Suprapubic skin (tissue), 4 donors: ENCODE measurements at regions not wholly inside any gene's neighbourhood (a gene's known extent, or its start where the extent isn't known, plus 50 kb on each side); places are given as distances from the start of the nearest gene placed in this dataset.

Experiments
- DNase-seq, 2 donors: peaks; one replicate each; pipeline ENCODE4 v3.0.0-alpha.2; 2019; ENCODE audit warnings: low spot score in 2 of 2
- H3K27ac ChIP-seq: fragments of 200-600 bp; sonication (generic); one replicate; pipeline ENCODE4 v1.5.1; 2019
- H3K27me3 ChIP-seq: fragments of 200-600 bp; sonication (generic); one replicate; pipeline ENCODE4 v1.5.1; 2019
- H3K36me3 ChIP-seq: fragments of 200-600 bp; sonication (generic); one replicate; pipeline ENCODE4 v1.5.1; 2019
- H3K4me1 ChIP-seq: fragments of 200-600 bp; sonication (generic); one replicate; pipeline ENCODE4 v1.5.1; 2019
- H3K4me3 ChIP-seq: fragments of 200-600 bp; sonication (generic); one replicate; pipeline ENCODE4 v1.5.1; 2019; ENCODE audit warnings: mild to moderate bottlenecking
- H3K9me3 ChIP-seq: fragments of 200-600 bp; sonication (generic); one replicate; pipeline ENCODE4 v1.5.1; 2019
- CTCF ChIP-seq, 2 donors: fragments of 200-600 bp in 1 of 2; fragments of 450-650 bp in 1 of 2; sonication (generic) in 1 of 2; IDR thresholded peaks; one replicate each; pipeline ENCODE4 v1.5.1; 2016 to 2019; ENCODE audit warnings: antibody characterized with exemption in 2 of 2, mild to moderate bottlenecking in 1 of 2, moderate library complexity in 1 of 2
- EP300 ChIP-seq: sonication (generic); formaldehyde crosslinking; IDR thresholded peaks from one replicate; pipeline ENCODE4 v1.6.1; 2017; ENCODE audit warnings: antibody characterized with exemption
- POLR2A ChIP-seq, 2 donors: fragments of 450-650 bp; IDR thresholded peaks; one replicate each; pipeline ENCODE4 v1.6.1; 2017; ENCODE audit warnings: antibody characterized with exemption in 2 of 2, mild to moderate bottlenecking in 2 of 2, moderate library complexity in 2 of 2
- POLR2AphosphoS5 ChIP-seq, 3 donors: sonication (generic); formaldehyde crosslinking; IDR thresholded peaks; one replicate each; pipeline ENCODE4 v1.6.1; 2017; ENCODE audit warnings: antibody characterized with exemption in 3 of 3
- WGBS: methylation state at CpG from one replicate; pipeline ENCODE4 v1.1.5; 2018; 5-methylcytosine and 5-hydroxymethylcytosine counted together

- H3K27ac ChIP-seq, result no peak overlapping the region
- no peak for DNase-seq
- H3K4me3 ChIP-seq, result no peak overlapping the region
- no peaks in the 10 kb centered on the region for H3K36me3 ChIP-seq
- H3K9me3 ChIP-seq, result no peaks in the 10 kb centered on the region
- H3K27me3 ChIP-seq, result no peaks in the 10 kb centered on the region
- 76% methylated on average over 4 of the region's 4 CpGs for WGBS
- TF ChIP-seq CTCF (IDR thresholded peaks at IDR 0.05) (no peak), POLR2AphosphoS5 (IDR thresholded peaks at IDR 0.05) (no peak), EP300 (no peak), POLR2A (IDR thresholded peaks at IDR 0.05) (no peak)
- no peaks in the 10 kb centered on the region for H3K4me1 ChIP-seq
Measured at GRCh38 chr2:78967294-78967693, 58.2 kb upstream of the REG3G start.

- no peak for TF ChIP-seq POLR2A (IDR thresholded peaks at IDR 0.05)
- no peak for TF ChIP-seq CTCF (IDR thresholded peaks at IDR 0.05)
- no peak for TF ChIP-seq EP300
- no peak for TF ChIP-seq POLR2AphosphoS5 (IDR thresholded peaks at IDR 0.05)
- H3K4me1 ChIP-seq, result no peaks in the 10 kb centered on the region
- no peak for DNase-seq
- no peaks in the 10 kb centered on the region for H3K36me3 ChIP-seq
- WGBS, result 84% methylated on average over 3 of the region's 3 CpGs
- H3K9me3 ChIP-seq, result no peaks in the 10 kb centered on the region
- no peak overlapping the region for H3K27ac ChIP-seq
- H3K27me3 ChIP-seq, result no peaks in the 10 kb centered on the region
- no peak overlapping the region for H3K4me3 ChIP-seq
Measured at GRCh38 chr2:78973630-78974029, 51.9 kb upstream of the REG3G start.
